ENCODE measurements at regions not wholly inside any gene's neighbourhood (a gene's known extent, or its start where the extent isn't known, plus 50 kb on each side); places are given as distances from the start of the nearest gene placed in this dataset.

DNA sequence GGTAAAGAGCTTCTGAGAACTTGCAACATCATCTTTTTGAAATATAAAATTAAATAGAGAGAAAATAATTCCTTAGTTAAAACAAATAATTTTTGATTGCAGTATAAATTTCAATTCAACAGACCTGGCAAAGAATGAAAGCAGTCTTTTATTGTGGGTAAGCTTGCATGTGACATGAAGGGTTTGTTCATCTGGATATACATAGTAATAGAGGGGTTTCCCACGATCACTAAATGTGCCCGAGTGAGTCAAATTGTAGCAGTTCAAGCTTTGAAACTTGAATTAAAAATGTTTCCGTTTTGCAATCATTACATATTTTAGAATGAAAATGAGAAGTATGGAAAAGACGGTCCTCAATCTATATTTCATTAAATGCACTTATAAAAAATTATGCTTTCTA, 658.4 kb upstream of the MBL2 start:
- TF ChIP-seq, protein P1, sequence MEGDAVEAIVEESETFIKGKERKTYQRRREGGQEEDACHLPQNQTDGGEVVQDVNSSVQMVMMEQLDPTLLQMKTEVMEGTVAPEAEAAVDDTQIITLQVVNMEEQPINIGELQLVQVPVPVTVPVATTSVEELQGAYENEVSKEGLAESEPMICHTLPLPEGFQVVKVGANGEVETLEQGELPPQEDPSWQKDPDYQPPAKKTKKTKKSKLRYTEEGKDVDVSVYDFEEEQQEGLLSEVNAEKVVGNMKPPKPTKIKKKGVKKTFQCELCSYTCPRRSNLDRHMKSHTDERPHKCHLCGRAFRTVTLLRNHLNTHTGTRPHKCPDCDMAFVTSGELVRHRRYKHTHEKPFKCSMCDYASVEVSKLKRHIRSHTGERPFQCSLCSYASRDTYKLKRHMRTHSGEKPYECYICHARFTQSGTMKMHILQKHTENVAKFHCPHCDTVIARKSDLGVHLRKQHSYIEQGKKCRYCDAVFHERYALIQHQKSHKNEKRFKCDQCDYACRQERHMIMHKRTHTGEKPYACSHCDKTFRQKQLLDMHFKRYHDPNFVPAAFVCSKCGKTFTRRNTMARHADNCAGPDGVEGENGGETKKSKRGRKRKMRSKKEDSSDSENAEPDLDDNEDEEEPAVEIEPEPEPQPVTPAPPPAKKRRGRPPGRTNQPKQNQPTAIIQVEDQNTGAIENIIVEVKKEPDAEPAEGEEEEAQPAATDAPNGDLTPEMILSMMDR (IDR thresholded peaks at IDR 0.05) = no peak
- no peak for TF ChIP-seq POLR2A (IDR thresholded peaks at IDR 0.05)
- H3K4me3 ChIP-seq = no peak overlapping the region
- H3K36me3 ChIP-seq = no peaks in the 10 kb centered on the region
- intact Hi-C loops (cut with DNase I; ENCODE audit: low total_unique reads) = no loop called here
- H3K27ac ChIP-seq = no peak overlapping the region
- no peaks in the 10 kb centered on the region for H3K9me3 ChIP-seq
- no peaks in the 10 kb centered on the region for H3K4me1 ChIP-seq
- no peaks in the 10 kb centered on the region for H3K27me3 ChIP-seq
- DNase-seq = no peak

DNA sequence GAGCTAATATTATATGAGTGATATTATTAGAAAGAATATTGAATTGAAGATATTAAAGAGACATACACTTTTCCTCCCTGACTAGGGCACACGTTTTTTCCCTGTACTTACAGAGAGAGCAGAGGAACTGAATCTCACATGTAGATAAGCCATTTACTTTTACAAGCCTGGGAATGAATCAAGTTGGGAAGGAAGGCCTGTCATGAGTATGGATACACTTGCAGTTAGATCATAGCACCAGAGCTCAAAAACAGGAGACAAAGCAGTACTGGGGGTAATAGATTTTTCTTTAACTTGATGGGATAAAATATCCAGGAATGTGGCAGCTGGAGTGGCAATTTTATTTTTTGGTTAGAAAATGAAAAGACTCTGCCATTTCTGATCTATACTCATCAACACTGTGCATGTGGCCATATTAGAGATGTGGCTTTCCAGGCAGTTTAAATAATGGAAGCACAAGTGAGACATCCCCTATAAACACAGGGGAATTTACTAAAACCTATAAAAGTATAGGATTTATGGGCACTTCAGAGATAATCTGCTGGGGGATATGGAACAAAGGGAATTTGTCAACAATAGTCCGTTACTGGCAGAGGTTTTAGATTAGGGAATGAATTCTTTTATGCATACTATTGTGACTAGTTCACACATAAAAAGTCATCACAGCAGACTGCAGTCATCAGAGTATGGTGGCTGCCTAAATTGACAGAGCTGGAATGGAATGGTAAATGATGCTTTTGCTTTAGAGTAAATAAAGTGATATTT, 657.7 kb upstream of the MBL2 start:
- no peak for DNase-seq
- no peak for TF ChIP-seq POLR2A (IDR thresholded peaks at IDR 0.05)
- TF ChIP-seq, protein P1 (IDR thresholded peaks at IDR 0.05) = no peak
- intact Hi-C loops (cut with DNase I; ENCODE audit: low total_unique reads) = no loop called here

DNA sequence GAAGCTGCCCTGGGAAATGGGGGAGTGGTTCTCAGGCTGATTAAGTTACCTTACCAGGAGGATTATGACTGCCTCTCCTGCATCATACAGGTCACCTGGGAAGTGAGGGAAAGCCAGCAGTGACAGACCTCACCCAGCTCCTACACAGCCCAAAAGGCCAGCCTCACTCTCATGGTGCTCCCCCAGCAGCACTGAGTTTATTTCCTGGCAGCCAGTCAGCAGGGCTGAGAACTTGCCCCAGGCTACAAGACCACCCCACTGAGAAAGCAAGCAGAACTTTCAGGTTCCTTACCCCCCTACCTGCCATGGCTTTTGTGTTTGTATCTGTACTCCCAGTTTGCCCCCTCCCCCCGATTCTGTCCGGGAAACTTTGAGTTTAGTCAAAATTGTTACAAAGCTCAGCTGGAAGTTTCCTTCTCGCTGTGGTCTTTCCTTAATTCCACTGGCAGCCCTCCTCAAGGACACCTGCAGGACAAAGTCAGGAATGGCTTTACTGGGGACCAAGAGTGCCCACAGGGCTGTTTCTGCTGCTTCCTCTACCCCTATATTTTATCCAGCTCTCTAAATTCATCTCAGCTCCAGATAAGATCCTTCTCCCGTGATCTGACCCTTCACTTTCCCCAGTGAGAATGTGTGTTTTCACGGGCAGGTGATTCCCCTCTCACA, 649.8 kb upstream of the MBL2 start:
- H3K27ac ChIP-seq = no peak overlapping the region
- H3K4me3 ChIP-seq = no peak overlapping the region
- H3K36me3 ChIP-seq = no peaks in the 10 kb centered on the region
- H3K4me1 ChIP-seq = no peaks in the 10 kb centered on the region
- DNase-seq = no peak
- peaks cover 0 to 3% of the 10 kb centered on the region in 2 donors for H3K9me3 ChIP-seq
- no peak for TF ChIP-seq POLR2A (IDR thresholded peaks at IDR 0.05)
- TF ChIP-seq, protein P1 (IDR thresholded peaks at IDR 0.05) = no peak
- intact Hi-C loops (cut with DNase I; ENCODE audit: low total_unique reads) = no loop called here
- H3K27me3 ChIP-seq = no peaks in the 10 kb centered on the region

More for the DNA sequence above, 657.7 kb upstream of the MBL2 start:
- Histone ChIP-seq H3K27me3 (no peaks in the 10 kb centered on the region), H3K36me3 (no peaks in the 10 kb centered on the region), H3K4me3 (no peak overlapping the region), H3K27ac (no peak overlapping the region), H3K9me3 (no peaks in the 10 kb centered on the region), H3K4me1 (no peaks in the 10 kb centered on the region)

DNA sequence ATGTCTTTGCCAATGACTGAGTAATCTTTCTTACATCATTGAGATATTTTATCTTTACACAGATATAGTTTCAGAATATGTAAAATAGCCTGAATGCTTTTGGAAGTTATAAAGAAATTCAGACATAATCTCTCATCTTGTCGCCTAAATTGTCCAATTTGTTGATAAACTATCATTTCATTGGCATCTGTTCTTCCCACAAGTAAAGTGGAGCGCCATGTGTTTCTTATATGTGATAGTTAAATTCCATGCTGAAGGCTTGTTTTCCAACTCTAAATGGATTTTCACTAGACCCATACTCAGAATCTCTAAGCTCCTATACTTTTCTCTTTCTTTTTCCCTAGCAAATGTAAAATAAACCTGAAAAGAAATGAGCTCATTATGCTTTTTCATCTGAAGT, 640.1 kb upstream of the MBL2 start:
- no peaks in the 10 kb centered on the region for H3K27me3 ChIP-seq
- no peak for DNase-seq
- no peak overlapping the region for H3K4me3 ChIP-seq
- no peaks in the 10 kb centered on the region for H3K9me3 ChIP-seq
- intact Hi-C loops (cut with DNase I; ENCODE audit: low total_unique reads) = no loop called here
- no peaks in the 10 kb centered on the region for H3K4me1 ChIP-seq
- no peak overlapping the region for H3K27ac ChIP-seq
- H3K36me3 ChIP-seq = no peaks in the 10 kb centered on the region
- TF ChIP-seq POLR2A (IDR thresholded peaks at IDR 0.05) = no peak
- TF ChIP-seq, protein P1 (IDR thresholded peaks at IDR 0.05) = no peak

DNA sequence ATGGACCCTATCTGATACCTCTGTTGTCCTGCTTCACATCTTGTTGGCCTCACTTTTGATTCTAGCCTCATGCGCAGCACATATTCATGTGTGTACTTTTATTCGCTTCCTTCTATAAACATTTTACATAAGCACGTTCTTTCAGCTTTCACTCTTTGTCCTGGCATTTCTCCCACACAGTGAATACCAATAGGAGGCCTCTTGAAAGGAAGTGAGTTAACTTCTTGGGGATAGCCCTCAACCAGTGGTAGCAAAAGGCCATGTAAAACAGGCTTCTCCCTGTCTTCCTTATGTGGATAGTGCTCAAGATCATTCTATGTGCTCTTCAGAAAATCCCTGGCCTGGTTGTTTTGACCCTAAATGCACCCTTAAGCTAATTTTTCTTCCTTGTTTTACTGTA, 633.9 kb upstream of the MBL2 start:
- Histone ChIP-seq H3K27me3 (no peaks in the 10 kb centered on the region), H3K27ac (no peak overlapping the region), H3K9me3 (no peaks in the 10 kb centered on the region), H3K36me3 (no peaks in the 10 kb centered on the region), H3K4me3 (no peak overlapping the region), H3K4me1 (no peaks in the 10 kb centered on the region)
- intact Hi-C loops (cut with DNase I; ENCODE audit: low total_unique reads) = no loop called here
- TF ChIP-seq POLR2A (IDR thresholded peaks at IDR 0.05) = no peak
- DNase-seq = no peak
